PC-9 (cell line): ENCODE measurements at regions not wholly inside any gene's neighbourhood (a gene's known extent, or its start where the extent isn't known, plus 50 kb on each side); places are given as distances from the start of the nearest gene placed in this dataset.

Experiments used
- EZH2 ChIP-seq: fragments of 200-600 bp; sonication (generic); IDR thresholded peaks from 2 replicates; pipeline ENCODE4 v1.8.0; 2017; ENCODE audit warnings: antibody characterized with exemption, low read depth
- TF ChIP-seq, protein P1 (sequence below): fragments of 200-600 bp; sonication (generic); conservative IDR thresholded peaks from 2 replicates; pipeline ENCODE4 v1.6.1; 2017; ENCODE audit warnings: mixed run types, antibody characterized with exemption, mild to moderate bottlenecking, moderate library complexity

DNA sequence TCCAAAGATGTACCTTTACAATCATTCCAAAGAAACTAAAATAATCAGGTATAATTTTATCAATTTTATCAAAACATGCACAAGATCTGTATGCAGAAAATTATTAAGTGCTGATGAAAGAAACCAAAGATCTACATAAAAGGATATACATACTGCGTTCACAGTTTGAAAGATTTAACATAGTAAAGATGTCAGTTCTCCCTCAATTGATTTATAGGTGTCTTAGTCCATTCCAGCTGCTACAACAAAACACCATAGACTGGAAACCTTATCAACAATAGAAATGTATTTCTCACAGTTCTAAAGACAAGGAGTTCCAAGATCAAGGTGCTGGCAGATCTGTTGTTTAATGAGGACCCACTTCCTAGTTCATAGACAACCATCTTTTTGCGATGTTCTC lies 189.0 kb upstream of the CCDC54 start:
- TF ChIP-seq, protein P1, sequence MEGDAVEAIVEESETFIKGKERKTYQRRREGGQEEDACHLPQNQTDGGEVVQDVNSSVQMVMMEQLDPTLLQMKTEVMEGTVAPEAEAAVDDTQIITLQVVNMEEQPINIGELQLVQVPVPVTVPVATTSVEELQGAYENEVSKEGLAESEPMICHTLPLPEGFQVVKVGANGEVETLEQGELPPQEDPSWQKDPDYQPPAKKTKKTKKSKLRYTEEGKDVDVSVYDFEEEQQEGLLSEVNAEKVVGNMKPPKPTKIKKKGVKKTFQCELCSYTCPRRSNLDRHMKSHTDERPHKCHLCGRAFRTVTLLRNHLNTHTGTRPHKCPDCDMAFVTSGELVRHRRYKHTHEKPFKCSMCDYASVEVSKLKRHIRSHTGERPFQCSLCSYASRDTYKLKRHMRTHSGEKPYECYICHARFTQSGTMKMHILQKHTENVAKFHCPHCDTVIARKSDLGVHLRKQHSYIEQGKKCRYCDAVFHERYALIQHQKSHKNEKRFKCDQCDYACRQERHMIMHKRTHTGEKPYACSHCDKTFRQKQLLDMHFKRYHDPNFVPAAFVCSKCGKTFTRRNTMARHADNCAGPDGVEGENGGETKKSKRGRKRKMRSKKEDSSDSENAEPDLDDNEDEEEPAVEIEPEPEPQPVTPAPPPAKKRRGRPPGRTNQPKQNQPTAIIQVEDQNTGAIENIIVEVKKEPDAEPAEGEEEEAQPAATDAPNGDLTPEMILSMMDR = no peak
- TF ChIP-seq EZH2 = no peak
